Liver (tissue), 8 donors: ENCODE measurements at regions not wholly inside any gene's neighbourhood (a gene's known extent, or its start where the extent isn't known, plus 50 kb on each side); places are given as distances from the start of the nearest gene placed in this dataset.

ENCODE experiments used
- DNase-seq: peaks from one replicate; pipeline ENCODE4 v3.0.0-alpha.2; 2017; ENCODE audit warnings: low spot score
- H3K27ac ChIP-seq, 2 donors: one replicate each; pipeline ENCODE4 v1.7.0; 2013; ENCODE audit warnings: inconsistent platforms in 2 of 2, low read length in 2 of 2, control low read depth in 1 of 2, low read depth in 1 of 2, mild to moderate bottlenecking in 1 of 2
- H3K27me3 ChIP-seq, 4 donors: one replicate each; pipeline versions ENCODE4 v1.6.1 to v1.7.0; 2013; ENCODE audit warnings: low read length in 3 of 4, inconsistent platforms in 1 of 4, mild to moderate bottlenecking in 1 of 4, moderate library complexity in 1 of 4; ENCODE audit not compliant: control insufficient read depth in 4 of 4, insufficient read depth in 4 of 4
- H3K36me3 ChIP-seq, 4 donors: one replicate each; pipeline versions ENCODE4 v1.6.1 to v1.7.0; 2013; ENCODE audit warnings: low read length in 3 of 4, mild to moderate bottlenecking in 3 of 4, low read depth in 1 of 4, moderate library complexity in 1 of 4; ENCODE audit not compliant: control insufficient read depth in 4 of 4, insufficient read depth in 3 of 4
- H3K4me1 ChIP-seq, 4 donors: one replicate each; pipeline versions ENCODE4 v1.6.1 to v1.7.0; 2013; ENCODE audit warnings: low read length in 3 of 4, mild to moderate bottlenecking in 3 of 4, moderate library complexity in 1 of 4; ENCODE audit not compliant: control insufficient read depth in 4 of 4, insufficient read depth in 4 of 4
- H3K4me3 ChIP-seq, 3 donors: one replicate each; pipeline versions ENCODE4 v1.6.1 to v1.7.0; 2013; ENCODE audit warnings: low read length in 3 of 3, control low read depth in 1 of 3, low read depth in 1 of 3, mild to moderate bottlenecking in 1 of 3
- H3K9ac ChIP-seq, 2 donors: one replicate each; pipeline ENCODE4 v1.7.0; 2013; ENCODE audit warnings: low read length in 2 of 2, mild to moderate bottlenecking in 2 of 2, moderate library complexity in 2 of 2, control low read depth in 1 of 2, low read depth in 1 of 2
- H3K9me3 ChIP-seq, 4 donors: one replicate each; pipeline versions ENCODE4 v1.6.1 to v1.7.0; 2013; ENCODE audit warnings: low read length in 3 of 4; ENCODE audit not compliant: control insufficient read depth in 4 of 4
- ATF3 ChIP-seq: IDR thresholded peaks from 2 replicates; pipeline ENCODE4 v1.6.1; 2016; ENCODE audit warnings: antibody characterized with exemption
- CTCF ChIP-seq: fragments of 150-350 bp; IDR thresholded peaks from 2 replicates; pipeline ENCODE4 v1.5.1; 2017; ENCODE audit warnings: improper control_type of control experiment, low read depth, low read length; ENCODE audit not compliant: missing input control
- FOXA1 ChIP-seq: IDR thresholded peaks from 2 replicates; pipeline ENCODE4 v1.6.1; 2016; ENCODE audit warnings: antibody characterized with exemption
- FOXA2 ChIP-seq: IDR thresholded peaks from 2 replicates; pipeline ENCODE4 v1.6.1; 2016; ENCODE audit warnings: antibody characterized with exemption
- GABPA ChIP-seq, 2 donors: IDR thresholded peaks in 1 of 2; conservative IDR thresholded peaks in 1 of 2; 2 replicates each; pipeline ENCODE4 v1.6.1; 2016; ENCODE audit warnings: antibody characterized with exemption in 2 of 2, mild to moderate bottlenecking in 1 of 2, moderate library complexity in 1 of 2
- HNF4A ChIP-seq, 2 donors: conservative IDR thresholded peaks; 2 replicates each; pipeline ENCODE4 v1.6.1; 2016; ENCODE audit warnings: antibody characterized with exemption in 2 of 2, mild to moderate bottlenecking in 2 of 2
- HNF4G ChIP-seq: IDR thresholded peaks from 2 replicates; pipeline ENCODE4 v1.6.1; 2016; ENCODE audit warnings: antibody characterized with exemption
- JUND ChIP-seq, 2 donors: IDR thresholded peaks; 2 replicates each; pipeline ENCODE4 v1.6.1; 2016; ENCODE audit warnings: antibody characterized with exemption in 2 of 2
- MAX ChIP-seq: IDR thresholded peaks from 2 replicates; pipeline ENCODE4 v1.6.1; 2016; ENCODE audit warnings: antibody characterized with exemption
- NR2F2 ChIP-seq: IDR thresholded peaks from 2 replicates; pipeline ENCODE4 v1.6.1; 2016; ENCODE audit warnings: antibody characterized with exemption
- RAD21 ChIP-seq, 2 donors: IDR thresholded peaks; 2 replicates each; pipeline ENCODE4 v1.6.1; 2016; ENCODE audit warnings: antibody characterized with exemption in 2 of 2, mild to moderate bottlenecking in 2 of 2
- REST ChIP-seq: IDR thresholded peaks from 2 replicates; pipeline ENCODE4 v1.6.1; 2016; ENCODE audit warnings: antibody characterized with exemption, mild to moderate bottlenecking
- RXRA ChIP-seq, 2 donors: IDR thresholded peaks; 2 replicates each; pipeline ENCODE4 v1.6.1; 2017 to 2018; ENCODE audit warnings: antibody characterized with exemption in 2 of 2, mild to moderate bottlenecking in 1 of 2
- SP1 ChIP-seq: IDR thresholded peaks from 2 replicates; pipeline ENCODE4 v1.6.1; 2018; ENCODE audit warnings: antibody characterized with exemption, mild to moderate bottlenecking
- TAF1 ChIP-seq: conservative IDR thresholded peaks from 2 replicates; pipeline ENCODE4 v1.6.1; 2016; ENCODE audit warnings: antibody characterized with exemption, mild to moderate bottlenecking
- YY1 ChIP-seq: IDR thresholded peaks from 2 replicates; pipeline ENCODE4 v1.6.1; 2016; ENCODE audit warnings: antibody characterized with exemption, mild to moderate bottlenecking
- WGBS: extraction: QIAGEN DNeasy Blood & Tissue Kit; methylation state at CpG from one replicate; pipeline ENCODE4 v1.1.7; 2013; 5-methylcytosine and 5-hydroxymethylcytosine counted together
- donor health status: healthy.
- donor health status: healthy.
- donor health status: healthy.
- donor health status: healthy.
- donor health status: healthy.

GRCh38 chr2:150279686-150280085 is 207.8 kb downstream of the RND3 start:
- Histone ChIP-seq H3K36me3 (peaks cover 0 to 3% (median 0%) of the 10 kb centered on the region in 4 donors), H3K27me3 (no peaks in the 10 kb centered on the region), H3K9ac (no peak overlapping the region), H3K9me3 (peaks cover 0 to 3% (median under 1%) of the 10 kb centered on the region in 4 donors), H3K4me1 (peaks cover 4 to 14% (median 11%) of the 10 kb centered on the region in 4 donors), H3K4me3 (no peak overlapping the region), H3K27ac (no peak overlapping the region)
- TF ChIP-seq NR2F2 (no peak), TAF1 (no peak), SP1 (no peak), YY1 (no peak), REST (no peak), HNF4G (no peak), ATF3 (no peak), FOXA1 (no peak), MAX (no peak), CTCF (no peak), JUND (IDR thresholded peaks at IDR 0.05) (no peak), RAD21 (IDR thresholded peaks at IDR 0.05) (no peak), GABPA (IDR thresholded peaks at IDR 0.05 in 1 of 2, conservative IDR thresholded peaks at IDR 0.05 in 1 of 2) (no peak)
- DNase-seq = no peak
- WGBS = 92% methylated on average over 1 of the region's 1 CpG

GRCh38 chr2:150276737-150277136 is 210.7 kb downstream of the RND3 start:
- Histone ChIP-seq H3K9me3 (peaks cover 0 to 3% (median under 1%) of the 10 kb centered on the region in 4 donors), H3K4me3 (no peak overlapping the region), H3K9ac (no peak overlapping the region), H3K27me3 (no peaks in the 10 kb centered on the region), H3K4me1 (no peaks in the 10 kb centered on the region), H3K27ac (no peak overlapping the region), H3K36me3 (peaks cover 0 to 3% (median 0%) of the 10 kb centered on the region in 4 donors)
- no peak for TF ChIP-seq FOXA2
- TF ChIP-seq HNF4G = no peak
- TF ChIP-seq HNF4A (conservative IDR thresholded peaks at IDR 0.05) = no peak
- TF ChIP-seq MAX = no peak
- TF ChIP-seq RXRA (IDR thresholded peaks at IDR 0.05) = no peak
- TF ChIP-seq FOXA1 = no peak
- no peak for TF ChIP-seq ATF3
- TF ChIP-seq JUND (IDR thresholded peaks at IDR 0.05) = no peak
- no peak for TF ChIP-seq TAF1
- WGBS = 91% methylated on average over 1 of the region's 1 CpG
- DNase-seq = no peak
